Panc1 (cell line): ENCODE measurements at regions not wholly inside any gene's neighbourhood (a gene's known extent, or its start where the extent isn't known, plus 50 kb on each side); places are given as distances from the start of the nearest gene placed in this dataset.

ENCODE experiments used
- ATAC-seq: fragments of 200-7000 bp; cut with Tn5 transposase; 2 replicates; pipeline ENCODE4 v1.9.1; 2020; ENCODE audit warnings: mild to moderate bottlenecking, moderate library complexity
- BruUV-seq: library from RNA; stranded (reverse); fragments of 400-500 nt; replicated peaks from 2 replicates; lab custom pipeline; 2021; lab: Mats Ljungman, UMichigan
- CTCF ChIA-PET: fragments of 300-600 bp; sonication (Branson Sonifier 250); formaldehyde crosslinking; loops from one replicate; lab custom pipeline; 2022; ENCODE audit warnings: antibody characterized with exemption; lab: Charles Lee
- POLR2A ChIA-PET: fragments of 300-600 bp; sonication (Branson Sonifier 250); formaldehyde crosslinking; loops from one replicate; lab custom pipeline; 2022; ENCODE audit warnings: antibody characterized with exemption; lab: Charles Lee
- DNase-seq: peaks from one replicate; pipeline ENCODE4 v3.0.0-alpha.2; 2010; ENCODE audit warnings: low read depth, low spot score
- H3K27ac ChIP-seq: 2 replicates; pipeline ENCODE4 v1.5.1; 2011; ENCODE audit warnings: mild to moderate bottlenecking, low read length, inconsistent platforms
- H3K27me3 ChIP-seq: fragments of 200-500 bp; sonication (Bioruptor generic); 2 replicates; pipeline ENCODE4 v1.6.0; 2014; ENCODE audit warnings: low read length, inconsistent platforms; ENCODE audit not compliant: control insufficient read depth, insufficient read depth
- H3K36me3 ChIP-seq: fragments of 200-500 bp; sonication (Bioruptor generic); 2 replicates; pipeline ENCODE4 v1.5.1; 2014; ENCODE audit warnings: inconsistent platforms, mild to moderate bottlenecking, low read length, moderate library complexity; ENCODE audit not compliant: control insufficient read depth, insufficient read depth
- H3K4me1 ChIP-seq: 2 replicates; pipeline ENCODE4 v1.5.1; 2011; ENCODE audit warnings: inconsistent platforms, mild to moderate bottlenecking, low read length, moderate library complexity; ENCODE audit not compliant: control insufficient read depth, insufficient read depth
- H3K4me3 ChIP-seq, 2 experiments: 2 replicates each; pipeline ENCODE4 v1.5.1; 2011 to 2012; ENCODE audit warnings: low read depth in 2 of 2, low read length in 2 of 2, mild to moderate bottlenecking in 2 of 2, inconsistent platforms in 1 of 2, moderate library complexity in 1 of 2
- H3K9me3 ChIP-seq: fragments of 200-500 bp; sonication (Bioruptor generic); 2 replicates; pipeline ENCODE4 v1.5.1; 2014; ENCODE audit warnings: low read depth, mild to moderate bottlenecking, inconsistent platforms, low read length, moderate library complexity; ENCODE audit not compliant: control insufficient read depth, insufficient read depth
- CTCF ChIP-seq: fragments of 450-650 bp; IDR thresholded peaks from 2 replicates; pipeline ENCODE4 v1.5.1; 2017; ENCODE audit warnings: mild to moderate bottlenecking
- REST ChIP-seq, 2 experiments: IDR thresholded peaks; 2 replicates each; pipeline ENCODE4 v1.6.1; 2011 to 2012; ENCODE audit warnings: low read depth in 2 of 2, control low read depth in 1 of 2, low read length in 1 of 2, mild to moderate bottlenecking in 1 of 2, moderate library complexity in 1 of 2; ENCODE audit not compliant: insufficient read depth in 1 of 2
- TCF7L2 ChIP-seq: IDR thresholded peaks from 2 replicates; pipeline ENCODE4 v1.6.1; 2011; ENCODE audit warnings: mild to moderate bottlenecking, low read depth, low read length, inconsistent platforms
- in situ Hi-C: cut with HindIII; loops from 2 replicates; pipeline ENCODE4 v1.10.0; 2016; ENCODE audit warnings: low sequenced_read_pairs, low pct_unique_long_range_greater_than_20kb
- intact Hi-C: fragments of 100-400 bp; cut with micrococcal nuclease; formaldehyde crosslinking; loops from one replicate; pipeline ENCODE4 v1.10.0; 2022; ENCODE audit not compliant: unreplicated experiment

GRCh38 chr3:159643406-159643805 is 345.2 kb upstream of the IL12A start:
- in situ Hi-C loops (no loop called here), intact Hi-C loops (no loop called here)
- H3K9me3 ChIP-seq, result no peaks in the 10 kb centered on the region
- no peaks in the 10 kb centered on the region for H3K36me3 ChIP-seq
- no peak overlapping the region for H3K27ac ChIP-seq
- no peaks in the 10 kb centered on the region for H3K27me3 ChIP-seq
- ATAC-seq (no peak), DNase-seq (no peak)
- no TSS peak for BruUV-seq
- ChIA-PET CTCF (no interaction called here), POLR2A (no interaction called here)
- peaks cover 2% of the 10 kb centered on the region; the same call in 1 of the 2 replicates for H3K4me1 ChIP-seq
- TF ChIP-seq REST (IDR thresholded peaks at IDR 0.05; ENCODE audit: insufficient read depth in 1 of 2, low read depth in 2 of 2, low read length in 1 of 2), result no peak
- TF ChIP-seq CTCF, result no peak
- no peak for TF ChIP-seq TCF7L2
- no peak overlapping the region for H3K4me3 ChIP-seq

GRCh38 chr3:159645874-159646273 is 342.8 kb upstream of the IL12A start:
- intact Hi-C loops, result no loop called here
- Histone ChIP-seq H3K4me1 (peaks cover 4% of the 10 kb centered on the region; the same call in 1 of the 2 replicates), H3K27ac (no peak overlapping the region), H3K9me3 (no peaks in the 10 kb centered on the region), H3K4me3 (no peak overlapping the region), H3K36me3 (no peaks in the 10 kb centered on the region), H3K27me3 (no peaks in the 10 kb centered on the region)
- ATAC-seq (no peak), DNase-seq (no peak)
- BruUV-seq, result no TSS peak
- TF ChIP-seq REST (IDR thresholded peaks at IDR 0.05; ENCODE audit: insufficient read depth in 1 of 2, low read depth in 2 of 2, low read length in 1 of 2), result no peak
- ChIA-PET CTCF (no interaction called here), POLR2A (no interaction called here)
- in situ Hi-C loops, result no loop called here
